Activated CD8-positive, alpha-beta memory T cell treated with anti-CD3 and anti-CD28 coated beads, Interleukin-2, amount 10 ng/mL, durations not matched to agents 7 days and 5 days (primary cell): ENCODE measurements at regions not wholly inside any gene's neighbourhood (a gene's known extent, or its start where the extent isn't known, plus 50 kb on each side); places are given as distances from the start of the nearest gene placed in this dataset.

Experiments
- ATAC-seq: fragments of 150-1000 bp; cut with Tn5 transposase; one replicate; pipeline ENCODE4 v1.10.0; 2021; ENCODE audit warnings: moderate library complexity
- CTCF ChIA-PET: fragments of 350-600 bp; sonication (Branson Sonifier 250); formaldehyde crosslinking; loops from one replicate; lab custom pipeline; 2021; ENCODE audit warnings: antibody characterized with exemption; lab: Charles Lee
- DNase-seq: peaks from one replicate; pipeline ENCODE4 v3.0.0-alpha.2; 2020
- H3K27ac Mint-ChIP-seq: one replicate; pipeline ENCODE4 v1.8.0; 2021; ENCODE audit warnings: mild to moderate bottlenecking, mixed read lengths
- H3K27me3 Mint-ChIP-seq: one replicate; pipeline ENCODE4 v1.8.0; 2021; ENCODE audit warnings: mixed read lengths
- H3K36me3 Mint-ChIP-seq: one replicate; pipeline ENCODE4 v1.8.0; 2021; ENCODE audit warnings: mild to moderate bottlenecking, mixed read lengths
- H3K4me1 Mint-ChIP-seq: one replicate; pipeline ENCODE4 v1.8.0; 2021; ENCODE audit warnings: mixed read lengths
- H3K4me3 Mint-ChIP-seq: one replicate; pipeline ENCODE4 v1.8.0; 2021; ENCODE audit warnings: mild to moderate bottlenecking, moderate library complexity, mixed read lengths
- H3K9me3 Mint-ChIP-seq: one replicate; pipeline ENCODE4 v1.8.0; 2022; ENCODE audit warnings: low read depth, mixed read lengths

DNA sequence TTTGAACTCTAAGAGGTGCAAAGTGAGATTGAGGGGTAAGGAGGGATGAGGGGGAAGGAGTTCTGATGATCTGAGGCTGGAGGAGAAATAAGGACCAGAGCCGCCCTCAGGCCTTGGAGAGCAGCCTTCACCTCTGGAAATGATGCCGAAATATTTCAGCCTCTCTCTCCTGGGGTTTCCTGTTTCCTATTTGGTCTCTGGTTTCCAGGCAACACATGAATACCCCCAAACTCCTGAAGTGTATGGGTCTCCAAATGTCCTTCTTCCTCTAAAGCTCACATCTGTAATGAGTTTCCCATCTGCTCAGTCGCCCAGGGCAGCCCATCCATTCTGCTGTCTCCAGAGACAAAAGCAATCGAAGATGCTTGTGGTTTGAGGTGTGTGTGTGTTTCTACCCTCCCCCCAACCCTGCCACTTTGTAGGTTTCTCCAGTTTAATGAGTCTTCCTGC lies 52.0 kb upstream of the FAM20B start:
- H3K36me3 Mint-ChIP-seq, result peaks cover 2% of the 10 kb centered on the region
- no peak overlapping the region for H3K27ac Mint-ChIP-seq
- H3K4me3 Mint-ChIP-seq, result no peak overlapping the region
- peaks cover 12% of the 10 kb centered on the region for H3K4me1 Mint-ChIP-seq
- CTCF ChIA-PET, result no interaction called here
- DNase-seq (no peak), ATAC-seq (peak; percentile 23)
- H3K27me3 Mint-ChIP-seq, result no peaks in the 10 kb centered on the region
- H3K9me3 Mint-ChIP-seq, result peaks cover 8% of the 10 kb centered on the region
